Neuronal stem cell (in vitro differentiated cells): ENCODE measurements at regions not wholly inside any gene's neighbourhood (a gene's known extent, or its start where the extent isn't known, plus 50 kb on each side); places are given as distances from the start of the nearest gene placed in this dataset.
A peak's percentile ranks its signal among the peaks of the same experiment; 100 is the strongest.

Experiments used
- DNase-seq: peaks from one replicate; pipeline ENCODE4 v3.0.0-alpha.2; 2013; ENCODE audit warnings: low spot score
- H2AFZ ChIP-seq: one replicate; pipeline ENCODE4 v1.6.1; 2013; ENCODE audit warnings: mild to moderate bottlenecking, low read length, inconsistent platforms
- H2AK5ac ChIP-seq: 2 replicates; pipeline ENCODE4 v1.6.1; 2013; ENCODE audit warnings: low read depth, mild to moderate bottlenecking, inconsistent platforms, low read length, moderate library complexity, mixed read lengths
- H2BK120ac ChIP-seq: 2 replicates; pipeline ENCODE4 v1.6.1; 2013; ENCODE audit warnings: low read depth, mild to moderate bottlenecking, inconsistent platforms, low read length, moderate library complexity, mixed read lengths
- H2BK12ac ChIP-seq: one replicate; pipeline ENCODE4 v1.6.1; 2013; ENCODE audit warnings: low read length, inconsistent platforms
- H2BK15ac ChIP-seq: 2 replicates; pipeline ENCODE4 v1.6.1; 2013; ENCODE audit warnings: mild to moderate bottlenecking, low read length, inconsistent platforms, mixed read lengths
- H2BK5ac ChIP-seq: one replicate; pipeline ENCODE4 v1.6.1; 2013; ENCODE audit warnings: inconsistent platforms, mild to moderate bottlenecking, low read length, moderate library complexity
- H3K14ac ChIP-seq: one replicate; pipeline ENCODE4 v1.6.1; 2013; ENCODE audit warnings: low read length, inconsistent platforms
- H3K18ac ChIP-seq: 2 replicates; pipeline ENCODE4 v1.6.1; 2013; ENCODE audit warnings: low read length, inconsistent platforms
- H3K23ac ChIP-seq: 2 replicates; pipeline ENCODE4 v1.6.1; 2013; ENCODE audit warnings: low read depth, mild to moderate bottlenecking, mixed read lengths, low read length, inconsistent platforms; ENCODE audit not compliant: poor library complexity
- H3K27ac ChIP-seq: replicated peaks from 3 replicates; pipeline ENCODE4 v1.5.1; 2013; ENCODE audit warnings: low read length, inconsistent platforms
- H3K27me3 ChIP-seq, 3 experiments: 2 replicates each; pipeline ENCODE4 v1.6.1; 2013; ENCODE audit warnings: low read length in 3 of 3, mild to moderate bottlenecking in 2 of 3, inconsistent platforms in 1 of 3, low read depth in 1 of 3, mixed read lengths in 1 of 3, moderate library complexity in 1 of 3; ENCODE audit not compliant: control insufficient read depth in 3 of 3, insufficient read depth in 3 of 3
- H3K36me3 ChIP-seq, 2 donors: replicated peaks in 1 of 2; 2 replicates each; pipeline ENCODE4 v1.6.1; 2013; ENCODE audit warnings: low read length in 2 of 2; ENCODE audit not compliant: control insufficient read depth in 2 of 2, insufficient read depth in 2 of 2
- H3K4ac ChIP-seq: 2 replicates; pipeline ENCODE4 v1.6.1; 2013; ENCODE audit warnings: inconsistent platforms, mild to moderate bottlenecking, low read length, moderate library complexity
- H3K4me1 ChIP-seq, 2 donors: 1 replicate in 1 of 2; 2 replicates in 1 of 2; pipeline ENCODE4 v1.6.1; 2013; ENCODE audit warnings: low read length in 2 of 2, low read depth in 1 of 2; ENCODE audit not compliant: control insufficient read depth in 2 of 2, insufficient read depth in 1 of 2
- H3K4me2 ChIP-seq: one replicate; pipeline ENCODE4 v1.6.1; 2013; ENCODE audit warnings: mild to moderate bottlenecking, low read length, inconsistent platforms; ENCODE audit not compliant: insufficient read depth, poor library complexity, severe bottlenecking
- H3K4me3 ChIP-seq, 2 donors: 2 replicates each; pipeline ENCODE4 v1.5.1; 2013; ENCODE audit warnings: low read length in 2 of 2, mild to moderate bottlenecking in 2 of 2, inconsistent platforms in 1 of 2, moderate library complexity in 1 of 2
- H3K79me1 ChIP-seq: one replicate; pipeline ENCODE4 v1.6.1; 2013; ENCODE audit warnings: low read depth, mild to moderate bottlenecking, inconsistent platforms, low read length, moderate library complexity
- H3K9ac ChIP-seq: one replicate; pipeline ENCODE4 v1.6.1; 2013; ENCODE audit warnings: mild to moderate bottlenecking, low read depth, low read length, inconsistent platforms; ENCODE audit not compliant: poor library complexity
- H3K9me3 ChIP-seq, 2 donors: replicated peaks in 1 of 2; 2 replicates each; pipeline versions ENCODE3 to v1.6.1; 2013; ENCODE audit warnings: low read length in 2 of 2, mild to moderate bottlenecking in 2 of 2, inconsistent platforms in 1 of 2, low read depth in 1 of 2, mixed read lengths in 1 of 2, moderate library complexity in 1 of 2; ENCODE audit not compliant: control insufficient read depth in 2 of 2, insufficient read depth in 1 of 2
- H4K8ac ChIP-seq: one replicate; pipeline ENCODE4 v1.6.1; 2013; ENCODE audit warnings: low read depth, mild to moderate bottlenecking, inconsistent platforms, low read length, moderate library complexity
- H4K91ac ChIP-seq: one replicate; pipeline ENCODE4 v1.6.1; 2013; ENCODE audit warnings: low read length, low read depth, mild to moderate bottlenecking, inconsistent platforms; ENCODE audit not compliant: poor library complexity
- WGBS, 2 donors: extraction: QIAGEN DNeasy Blood & Tissue Kit; methylation state at CpG; one replicate each; pipeline ENCODE4 v1.1.7; 2013; ENCODE audit warnings: missing lambda C conversion rate in 2 of 2, mixed read lengths in 1 of 2; ENCODE audit not compliant: insufficient read length in 2 of 2, insufficient replicate concordance in 1 of 2; ENCODE audit errors: extremely low coverage in 2 of 2; 5-methylcytosine and 5-hydroxymethylcytosine counted together

GRCh38 chr15:95303713-95304112, 1026.8 kb upstream of the NR2F2 start:
- H3K9ac ChIP-seq: no peak overlapping the region
- no peak overlapping the region for H3K4me3 ChIP-seq
- peak overlapping the region; percentile 54 for H2AFZ ChIP-seq
- no CpG with 5 or more reads among the region's 4 CpGs for WGBS, 2 donors
- no peaks in the 10 kb centered on the region for H3K27me3 ChIP-seq
- H2BK12ac ChIP-seq: no peak overlapping the region
- no peak overlapping the region for H3K18ac ChIP-seq
- no peak overlapping the region for H3K14ac ChIP-seq
- H3K4me1 ChIP-seq: no peaks in the 10 kb centered on the region
- H4K91ac ChIP-seq: no peak overlapping the region
- no peak overlapping the region for H3K4me2 ChIP-seq
- peaks cover 0 to 3% of the 10 kb centered on the region in 2 donors for H3K9me3 ChIP-seq
- no peaks in the 10 kb centered on the region for H3K36me3 ChIP-seq
- no peak overlapping the region for H2BK120ac ChIP-seq
- no peaks in the 10 kb centered on the region for H3K79me1 ChIP-seq
- no peak overlapping the region for H2AK5ac ChIP-seq
- no peak overlapping the region for H2BK5ac ChIP-seq
- no peak overlapping the region for H2BK15ac ChIP-seq
- no peak overlapping the region for H3K27ac ChIP-seq
- H3K23ac ChIP-seq: no peak overlapping the region
- DNase-seq: no peak
- no peak overlapping the region for H3K4ac ChIP-seq
- no peak overlapping the region for H4K8ac ChIP-seq

DNA sequence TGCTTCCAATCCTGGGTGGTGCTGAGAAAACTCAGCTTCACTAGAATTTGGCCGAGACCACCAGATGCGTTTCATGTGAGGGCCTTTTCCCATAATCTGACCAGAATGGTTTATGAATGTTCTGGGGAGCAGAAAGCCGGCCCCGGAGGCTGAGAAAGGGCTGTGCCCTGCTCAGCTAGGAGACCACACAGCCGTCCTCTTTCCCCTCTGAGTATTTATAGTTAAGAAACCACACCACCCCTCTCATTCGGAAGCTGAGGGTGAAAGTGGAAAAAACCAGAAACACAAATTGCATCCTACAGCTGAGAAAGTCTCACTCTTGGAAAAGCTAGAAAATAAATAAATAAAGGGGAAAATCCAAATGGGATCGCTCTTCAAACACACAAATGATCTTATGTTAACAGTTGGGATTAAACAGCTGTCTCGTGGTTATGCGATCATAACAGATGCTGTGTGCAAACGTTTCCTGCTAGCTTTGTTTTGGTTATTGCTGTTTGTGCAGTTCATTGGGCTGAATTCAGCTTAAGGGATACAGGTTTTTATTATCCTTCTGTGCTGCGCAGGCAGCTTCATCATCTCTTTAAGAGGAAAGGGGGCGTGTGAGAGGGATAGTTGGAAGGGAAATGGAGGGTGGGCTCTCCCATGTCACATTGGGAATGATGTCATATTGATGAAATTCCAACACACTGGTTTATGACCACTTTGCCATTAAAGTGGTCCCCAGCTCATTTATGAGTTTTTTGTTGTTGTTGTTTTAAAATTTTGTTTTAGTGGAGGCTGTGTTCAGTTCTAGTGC, 1026.2 kb upstream of the NR2F2 start:
- no peak overlapping the region for H3K27ac ChIP-seq
- no peaks in the 10 kb centered on the region for H3K27me3 ChIP-seq
- no peaks in the 10 kb centered on the region for H3K4me1 ChIP-seq
- no peak overlapping the region for H4K8ac ChIP-seq
- H2BK12ac ChIP-seq: no peak overlapping the region
- no peak overlapping the region for H2BK15ac ChIP-seq
- no peak overlapping the region for H3K23ac ChIP-seq
- no peak overlapping the region for H3K14ac ChIP-seq
- no peak for DNase-seq
- no peak overlapping the region for H3K18ac ChIP-seq
- no peak overlapping the region for H4K91ac ChIP-seq
- no CpG with 5 or more reads among the region's 12 CpGs for WGBS, 2 donors
- no peak overlapping the region for H2BK120ac ChIP-seq
- H3K79me1 ChIP-seq: no peaks in the 10 kb centered on the region
- no peak overlapping the region for H3K4me3 ChIP-seq
- H3K4me2 ChIP-seq: no peak overlapping the region
- no peaks in the 10 kb centered on the region for H3K36me3 ChIP-seq
- no peak overlapping the region for H3K9ac ChIP-seq
- H2AFZ ChIP-seq: peak overlapping the region; percentile 54
- H3K9me3 ChIP-seq: peaks cover 0 to 3% of the 10 kb centered on the region in 2 donors
- H2AK5ac ChIP-seq: no peak overlapping the region
- no peak overlapping the region for H2BK5ac ChIP-seq
- H3K4ac ChIP-seq: no peak overlapping the region

DNA sequence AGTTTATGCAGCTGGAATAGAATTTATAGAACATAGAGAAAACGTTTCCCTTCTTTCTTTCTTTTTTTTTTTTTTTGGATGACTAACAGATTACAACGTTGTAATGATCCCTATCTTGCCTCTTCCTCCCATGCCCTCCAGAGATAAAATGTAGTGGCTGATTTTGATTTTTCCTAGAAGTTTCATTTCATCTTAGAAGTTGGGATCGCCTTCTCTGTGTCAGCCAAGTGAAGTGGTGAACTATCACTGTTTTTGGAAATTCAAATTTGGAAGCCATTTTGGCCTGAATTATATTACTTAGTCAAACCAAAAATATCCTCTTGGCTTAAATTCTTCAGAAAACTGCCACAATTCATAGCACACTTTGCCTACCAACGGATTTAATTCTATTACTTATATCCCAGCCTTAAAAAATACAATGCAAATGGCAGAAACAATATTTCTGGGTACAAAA, 1025.5 kb upstream of the NR2F2 start:
- Histone ChIP-seq H2BK5ac (no peak overlapping the region), H2BK12ac (no peak overlapping the region), H3K18ac (no peak overlapping the region), H3K9ac (no peak overlapping the region), H3K9me3 (peaks cover 0 to 3% of the 10 kb centered on the region in 2 donors), H3K23ac (no peak overlapping the region), H4K8ac (no peak overlapping the region), H3K4me1 (no peaks in the 10 kb centered on the region), H3K36me3 (no peaks in the 10 kb centered on the region), H3K79me1 (no peaks in the 10 kb centered on the region), H2BK120ac (no peak overlapping the region), H3K27me3 (no peaks in the 10 kb centered on the region), H2BK15ac (no peak overlapping the region), H3K27ac (no peak overlapping the region), H3K4me2 (no peak overlapping the region), H2AFZ (no peak overlapping the region), H3K14ac (no peak overlapping the region), H2AK5ac (no peak overlapping the region), H3K4me3 (no peak overlapping the region), H3K4ac (no peak overlapping the region), H4K91ac (no peak overlapping the region)
- no peak for DNase-seq
- WGBS, 2 donors: no CpG with 5 or more reads among the region's 4 CpGs

DNA sequence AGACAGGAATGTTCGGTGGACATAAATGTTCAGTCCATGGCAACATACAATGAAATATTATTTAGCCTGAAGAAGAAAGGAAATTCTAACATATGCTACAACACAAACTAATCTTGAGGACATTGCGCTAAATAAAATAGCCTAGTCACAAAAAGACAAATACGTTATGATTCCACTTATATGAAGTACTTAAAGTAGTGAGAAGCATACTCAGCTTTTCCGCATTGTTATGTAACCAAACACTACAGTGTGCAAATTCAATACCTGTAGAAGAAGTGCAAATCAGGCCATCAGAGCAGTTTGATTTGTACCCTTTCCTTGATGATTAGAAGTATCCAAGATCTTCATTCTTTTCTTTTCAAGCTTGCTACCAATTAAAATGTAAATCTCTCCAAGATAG, 1023.4 kb upstream of the NR2F2 start:
- Histone ChIP-seq H2BK5ac (no peak overlapping the region), H3K4me2 (no peak overlapping the region), H3K79me1 (no peaks in the 10 kb centered on the region), H3K18ac (no peak overlapping the region), H3K4ac (no peak overlapping the region), H2BK120ac (no peak overlapping the region), H3K27ac (no peak overlapping the region), H3K14ac (no peak overlapping the region), H3K36me3 (no peaks in the 10 kb centered on the region), H3K23ac (no peak overlapping the region), H4K8ac (no peak overlapping the region), H3K4me3 (no peak overlapping the region), H4K91ac (no peak overlapping the region), H3K27me3 (no peaks in the 10 kb centered on the region), H3K9me3 (no peaks in the 10 kb centered on the region), H2AK5ac (no peak overlapping the region), H3K9ac (no peak overlapping the region), H2AFZ (no peak overlapping the region), H2BK15ac (no peak overlapping the region), H2BK12ac (no peak overlapping the region), H3K4me1 (no peaks in the 10 kb centered on the region)
- WGBS, 2 donors: no CpG with 5 or more reads among the region's 4 CpGs
- no peak for DNase-seq
